LNCAP (cell line): ENCODE measurements at regions not wholly inside any gene's neighbourhood (a gene's known extent, or its start where the extent isn't known, plus 50 kb on each side); places are given as distances from the start of the nearest gene placed in this dataset.

Source experiments
- TF ChIP-seq, protein P1 (sequence below): fragments of 450-650 bp; IDR thresholded peaks from 2 replicates; pipeline ENCODE4 v1.5.1; 2017; ENCODE audit warnings: mild to moderate bottlenecking

DNA sequence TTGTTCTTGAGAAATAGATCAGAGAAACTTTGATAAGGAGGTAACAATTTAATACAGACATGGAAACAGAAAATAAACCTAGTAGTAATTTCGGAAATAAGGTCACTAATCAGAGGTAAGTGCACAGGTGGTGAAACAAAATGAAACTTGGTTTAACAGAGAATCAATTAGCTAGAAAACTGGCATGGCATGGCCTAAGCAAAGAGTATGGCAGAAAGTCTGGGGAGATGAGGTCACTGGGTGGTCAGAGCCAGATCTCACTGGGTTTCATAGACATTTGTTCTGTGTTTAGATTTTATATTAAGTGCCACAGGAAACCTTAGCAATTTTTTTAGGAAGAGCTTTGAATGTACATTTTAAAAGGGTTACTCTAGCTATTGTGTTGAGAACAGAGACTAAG is 1216.0 kb upstream of the PIK3C3 start:
- TF ChIP-seq, protein P1, sequence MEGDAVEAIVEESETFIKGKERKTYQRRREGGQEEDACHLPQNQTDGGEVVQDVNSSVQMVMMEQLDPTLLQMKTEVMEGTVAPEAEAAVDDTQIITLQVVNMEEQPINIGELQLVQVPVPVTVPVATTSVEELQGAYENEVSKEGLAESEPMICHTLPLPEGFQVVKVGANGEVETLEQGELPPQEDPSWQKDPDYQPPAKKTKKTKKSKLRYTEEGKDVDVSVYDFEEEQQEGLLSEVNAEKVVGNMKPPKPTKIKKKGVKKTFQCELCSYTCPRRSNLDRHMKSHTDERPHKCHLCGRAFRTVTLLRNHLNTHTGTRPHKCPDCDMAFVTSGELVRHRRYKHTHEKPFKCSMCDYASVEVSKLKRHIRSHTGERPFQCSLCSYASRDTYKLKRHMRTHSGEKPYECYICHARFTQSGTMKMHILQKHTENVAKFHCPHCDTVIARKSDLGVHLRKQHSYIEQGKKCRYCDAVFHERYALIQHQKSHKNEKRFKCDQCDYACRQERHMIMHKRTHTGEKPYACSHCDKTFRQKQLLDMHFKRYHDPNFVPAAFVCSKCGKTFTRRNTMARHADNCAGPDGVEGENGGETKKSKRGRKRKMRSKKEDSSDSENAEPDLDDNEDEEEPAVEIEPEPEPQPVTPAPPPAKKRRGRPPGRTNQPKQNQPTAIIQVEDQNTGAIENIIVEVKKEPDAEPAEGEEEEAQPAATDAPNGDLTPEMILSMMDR: no peak

DNA sequence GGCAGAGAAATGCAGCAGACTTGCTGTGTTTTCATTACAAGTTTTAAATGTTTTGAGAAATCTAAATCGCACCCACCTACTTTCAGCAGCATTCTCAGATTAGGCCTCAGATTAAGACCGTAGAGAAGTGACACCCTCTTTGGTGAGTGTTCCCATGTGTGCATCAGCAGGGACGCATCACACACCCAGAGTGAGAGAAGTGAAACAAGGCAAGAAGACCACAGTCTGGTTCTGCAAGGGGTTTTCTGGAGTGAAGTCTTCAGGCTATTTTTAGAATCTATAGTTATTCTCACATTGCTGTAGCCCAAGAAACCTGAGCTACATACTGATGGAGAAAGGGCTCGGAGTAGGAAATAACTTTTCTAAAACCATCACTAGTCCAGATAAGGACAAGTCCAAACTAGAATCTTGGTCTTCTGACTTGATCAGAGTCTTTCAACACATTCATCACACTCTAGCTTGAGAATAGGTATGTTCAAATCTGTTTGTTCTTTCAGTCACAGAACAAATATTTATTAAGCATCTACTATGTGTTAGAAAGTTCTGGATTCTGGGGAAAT is 1216.6 kb upstream of the PIK3C3 start:
- TF ChIP-seq, protein P1: no peak

DNA sequence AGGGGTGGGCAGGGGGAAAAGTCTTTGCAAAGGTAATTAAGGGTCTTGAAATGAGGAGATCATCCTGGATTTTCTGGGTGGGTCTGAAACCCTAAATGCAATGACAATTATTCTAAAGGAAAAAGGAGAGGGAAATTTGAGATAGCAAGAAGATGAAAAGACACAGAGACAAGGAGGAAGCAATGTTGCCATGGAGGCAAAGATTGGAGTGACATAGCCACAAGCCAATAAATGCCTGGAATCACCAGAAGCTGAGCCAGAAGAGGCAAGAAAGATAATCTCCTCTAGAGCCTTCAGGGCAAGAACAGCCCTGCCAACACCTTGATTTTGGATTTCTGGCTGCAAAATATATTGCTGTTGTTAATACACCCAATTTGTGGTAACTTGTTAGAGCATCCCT is 1246.3 kb upstream of the PIK3C3 start:
- TF ChIP-seq, protein P1: no peak

DNA sequence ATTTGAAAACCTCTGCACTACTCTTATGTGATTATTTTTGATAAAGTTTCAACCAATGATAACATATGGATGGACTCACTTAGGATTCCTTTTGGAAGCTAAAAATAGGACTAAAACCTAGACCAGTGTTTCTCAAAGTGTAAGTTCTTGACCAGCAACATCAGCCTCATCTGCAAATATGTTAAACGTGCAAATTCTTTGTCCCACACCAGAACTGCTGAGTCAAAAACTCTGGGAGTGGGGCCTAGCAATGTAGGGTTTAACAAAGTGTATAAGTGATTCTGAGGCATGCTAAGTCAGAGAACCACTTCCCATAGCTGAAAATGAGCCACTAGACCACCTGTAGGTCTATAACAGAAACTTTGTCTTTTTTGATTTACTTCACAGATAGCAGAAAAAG is 1247.2 kb upstream of the PIK3C3 start:
- TF ChIP-seq, protein P1: no peak

DNA sequence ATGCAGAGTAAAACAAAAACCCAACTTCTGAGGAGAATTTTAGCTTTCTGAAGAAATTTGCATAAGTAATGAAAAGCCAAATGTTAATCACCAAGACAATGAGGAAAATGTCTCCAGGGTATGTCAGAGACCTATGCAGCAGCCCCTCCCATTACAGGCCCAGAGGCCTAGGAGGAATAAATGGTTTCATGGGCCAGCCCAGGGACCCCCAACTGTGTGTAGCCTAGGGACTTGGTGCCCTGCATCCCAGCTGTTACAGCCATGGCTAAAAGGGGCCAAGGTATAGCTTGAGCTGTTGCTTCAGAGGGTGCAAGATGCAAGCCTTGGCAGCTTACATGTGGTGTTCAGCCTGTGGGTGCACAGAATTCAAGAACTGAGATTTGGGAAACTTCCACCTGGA is 1256.9 kb upstream of the PIK3C3 start:
- TF ChIP-seq, protein P1: no peak

DNA sequence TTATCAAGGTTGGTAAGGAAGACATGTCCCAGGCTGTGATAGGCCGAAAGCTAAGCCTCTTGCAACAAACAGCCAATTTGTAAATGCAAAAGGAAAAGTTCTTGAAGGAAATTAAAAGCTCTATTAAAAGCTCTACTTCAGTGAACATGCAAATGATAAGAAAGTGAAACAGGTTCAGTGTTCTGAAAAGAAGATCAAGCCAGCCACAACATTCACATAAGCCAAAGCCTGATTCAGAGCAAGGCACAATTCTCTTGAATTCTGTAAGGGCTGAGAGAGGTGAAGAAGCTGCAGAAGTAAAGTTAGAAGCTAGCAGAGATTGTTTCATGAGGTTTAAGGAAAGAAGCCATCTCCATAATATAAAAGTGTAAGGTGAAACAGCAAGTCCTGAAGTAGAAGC is 1259.5 kb upstream of the PIK3C3 start:
- TF ChIP-seq, protein P1: no peak

DNA sequence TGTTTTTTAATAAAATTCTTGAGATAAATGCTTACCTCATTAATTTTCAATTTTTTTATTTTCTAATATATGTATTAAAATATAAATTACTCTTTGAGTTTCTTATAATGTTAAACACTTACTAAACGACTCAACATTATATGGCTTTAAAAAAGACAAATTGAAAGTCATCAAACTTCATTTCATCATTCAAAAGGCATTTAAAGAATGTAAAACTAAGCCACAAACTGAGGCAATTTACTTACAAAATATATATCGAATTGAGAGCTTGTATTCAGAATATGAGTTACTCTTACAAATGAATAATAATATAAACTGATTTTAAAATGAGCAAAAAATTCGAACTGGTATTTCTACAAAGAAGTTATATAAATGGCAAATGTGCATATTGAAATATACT is 1262.2 kb upstream of the PIK3C3 start:
- TF ChIP-seq, protein P1: no peak

DNA sequence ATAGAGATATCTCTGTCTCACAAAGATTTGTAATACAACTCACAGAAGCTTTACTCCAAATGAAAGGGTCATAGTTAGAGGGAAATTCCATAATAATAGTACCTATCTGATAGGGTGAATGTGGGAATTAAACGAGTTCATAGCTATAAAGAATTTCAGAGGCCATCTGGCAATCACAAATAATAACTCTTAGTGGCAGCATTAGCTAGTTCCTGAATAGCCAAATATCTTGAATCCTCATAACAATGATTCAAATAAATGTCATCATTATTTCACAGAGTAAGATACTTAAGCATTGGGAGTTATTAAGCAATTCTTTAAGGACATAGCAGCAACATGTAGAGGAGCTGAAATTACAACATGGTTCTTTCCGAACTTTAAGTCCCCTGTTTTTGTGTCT is 1265.0 kb upstream of the PIK3C3 start:
- TF ChIP-seq, protein P1: no peak
